HG03064 (cell line): ENCODE measurements at regions not wholly inside any gene's neighbourhood (a gene's known extent, or its start where the extent isn't known, plus 50 kb on each side); places are given as distances from the start of the nearest gene placed in this dataset.

Experiments used
- ATAC-seq: cut with Tn5 transposase; IDR thresholded peaks from one replicate; pipeline ENCODE4 v1.9.1; 2021; ENCODE audit warnings: low read depth; ENCODE audit not compliant: unreplicated experiment

DNA sequence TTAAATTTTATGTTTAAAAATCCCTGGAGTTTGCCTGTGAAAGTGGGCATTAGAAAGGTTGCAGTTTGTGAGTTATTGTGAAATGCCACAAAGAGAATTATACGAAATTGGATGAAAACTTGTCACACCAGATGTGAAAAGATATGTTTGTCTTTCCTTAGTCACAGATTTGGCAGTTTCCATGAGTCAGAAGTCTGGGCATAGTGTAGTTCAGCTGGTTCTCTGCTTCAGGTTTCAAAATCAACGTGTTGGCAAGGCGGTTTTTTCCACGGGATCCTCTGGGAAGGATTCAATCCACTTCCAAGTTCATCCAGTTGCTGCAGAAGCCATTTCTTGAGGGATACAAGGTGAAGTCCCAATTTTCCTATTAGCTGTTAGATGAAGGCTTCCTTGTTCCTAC lies 658.0 kb upstream of the CDH2 start:
- no peak for ATAC-seq

DNA sequence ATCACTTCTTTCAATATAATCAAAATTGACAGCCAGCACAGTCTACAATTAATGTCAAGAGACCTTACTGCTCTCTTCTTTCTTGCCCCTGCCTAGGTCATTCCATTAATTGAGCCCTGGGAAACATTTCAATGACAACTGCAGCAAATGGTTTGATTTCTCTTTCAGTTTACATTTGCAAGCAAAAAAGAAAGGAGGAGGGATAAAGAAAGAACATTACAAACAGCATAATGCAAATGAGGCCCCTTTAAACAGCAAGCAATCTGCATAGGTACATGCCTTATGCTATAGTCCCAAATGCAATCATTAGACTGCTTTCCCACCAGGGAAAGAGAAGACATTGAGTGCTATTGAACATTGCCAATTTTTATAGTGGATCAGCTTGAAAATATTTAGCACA lies 655.0 kb upstream of the CDH2 start:
- ATAC-seq, result no peak

- no peak for ATAC-seq
These were observed 654.5 kb upstream of the CDH2 start for GRCh38 chr18:28831476-28831875.

- ATAC-seq, result no peak
These were observed 649.2 kb upstream of the CDH2 start for GRCh38 chr18:28826107-28826506.

GRCh38 chr18:28824183-28824574 lies 647.2 kb upstream of the CDH2 start:
- ATAC-seq, result no peak

- no peak for ATAC-seq
These were observed 646.7 kb upstream of the CDH2 start for GRCh38 chr18:28823506-28824182.

- ATAC-seq, result no peak
These were observed 643.4 kb upstream of the CDH2 start for GRCh38 chr18:28820353-28820752.

- no peak for ATAC-seq
These were observed 639.2 kb upstream of the CDH2 start for GRCh38 chr18:28816155-28816554.

DNA sequence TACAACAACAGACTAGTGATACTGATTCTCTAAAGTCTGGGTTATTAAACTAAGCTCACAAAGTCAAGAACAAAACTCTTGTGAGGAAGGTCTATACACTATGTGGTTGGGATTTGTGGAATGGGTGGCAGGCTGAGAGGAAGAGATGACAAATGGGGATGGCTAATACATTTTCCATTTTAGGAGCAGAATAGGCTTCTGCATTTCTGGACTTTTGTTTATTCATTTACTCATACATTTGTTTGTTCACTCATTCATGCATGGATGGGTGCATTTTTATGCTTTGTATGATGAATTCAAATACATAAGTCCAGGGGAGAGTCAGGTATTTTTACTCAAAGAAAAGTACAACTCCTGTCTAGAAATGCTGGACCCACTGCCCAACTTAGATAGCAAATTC lies 637.4 kb upstream of the CDH2 start:
- no peak for ATAC-seq

DNA sequence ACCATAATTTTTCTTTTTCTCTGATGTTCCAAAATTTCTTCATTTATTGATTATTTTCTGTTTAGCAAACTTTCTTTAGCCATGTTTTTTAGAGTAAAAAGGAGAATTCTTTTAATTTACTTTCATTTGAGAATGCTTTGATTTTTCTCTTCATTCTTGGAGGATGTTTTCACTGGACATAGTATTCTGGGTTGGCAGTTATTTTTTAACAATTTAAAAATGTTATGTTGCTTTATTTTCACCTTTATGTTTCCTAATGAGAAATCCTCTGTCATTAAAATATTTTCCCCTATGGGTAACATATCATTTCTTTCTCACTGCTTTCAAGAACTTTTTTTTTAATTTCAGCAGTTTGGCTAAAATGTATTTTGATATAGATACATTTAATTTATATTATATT lies 631.4 kb upstream of the CDH2 start:
- no peak for ATAC-seq

GRCh38 chr18:28805491-28805890 lies 628.6 kb upstream of the CDH2 start:
- no peak for ATAC-seq

DNA sequence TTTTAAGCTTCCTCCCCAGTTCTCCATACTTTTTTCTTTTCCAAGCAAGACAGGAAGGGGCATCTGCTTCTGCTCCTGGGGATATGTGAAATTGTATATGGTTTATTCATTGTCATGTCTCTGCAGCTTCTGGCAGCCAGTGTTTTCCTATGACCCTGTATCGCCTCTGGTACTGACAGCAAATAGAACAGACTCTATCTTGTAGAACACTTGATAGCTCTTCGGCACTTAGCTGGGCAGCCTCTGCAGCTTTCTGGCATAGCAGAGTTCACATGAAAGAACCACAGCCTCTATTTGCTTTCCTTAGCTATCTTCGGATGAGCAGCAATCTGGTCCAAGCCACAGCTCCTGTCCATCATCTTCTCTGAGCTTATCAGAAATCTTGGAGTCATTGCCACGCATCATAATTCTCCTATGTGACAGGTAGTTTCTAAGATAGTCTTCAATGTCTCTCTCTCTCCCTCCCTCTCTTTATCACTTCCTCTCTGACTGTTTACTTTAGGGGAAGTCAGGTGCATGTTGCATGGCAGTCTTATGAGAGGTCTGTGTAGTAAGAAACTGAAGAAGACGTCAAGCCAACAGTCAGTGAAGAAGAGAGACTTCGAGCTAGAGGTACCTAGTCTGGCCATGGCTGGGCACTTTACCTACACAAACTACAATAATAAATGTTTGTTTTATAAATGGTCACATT lies 627.7 kb upstream of the CDH2 start:
- ATAC-seq, result no peak

DNA sequence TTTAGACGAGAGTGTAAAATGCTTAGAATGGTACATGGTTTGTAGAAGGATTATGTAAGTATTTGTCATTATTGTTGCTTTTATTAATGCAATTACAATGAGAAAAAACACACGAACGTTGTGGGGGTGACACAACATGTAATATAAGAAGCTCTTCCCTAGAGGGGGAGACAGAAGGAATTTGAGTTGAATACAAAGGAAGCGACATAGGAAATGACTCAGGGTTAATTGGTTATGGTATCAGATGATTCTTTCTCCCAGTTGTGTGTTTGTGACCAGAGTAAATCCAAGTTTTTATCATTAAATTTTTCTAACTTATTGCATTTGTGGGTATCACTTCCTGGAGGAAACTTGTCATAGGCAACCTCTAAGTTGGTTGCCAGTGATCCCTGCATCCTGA lies 625.6 kb upstream of the CDH2 start:
- no peak for ATAC-seq

GRCh38 chr18:28801876-28802275 lies 624.9 kb upstream of the CDH2 start:
- no peak for ATAC-seq

- no peak for ATAC-seq
These were observed 617.7 kb upstream of the CDH2 start for GRCh38 chr18:28794459-28795245.

DNA sequence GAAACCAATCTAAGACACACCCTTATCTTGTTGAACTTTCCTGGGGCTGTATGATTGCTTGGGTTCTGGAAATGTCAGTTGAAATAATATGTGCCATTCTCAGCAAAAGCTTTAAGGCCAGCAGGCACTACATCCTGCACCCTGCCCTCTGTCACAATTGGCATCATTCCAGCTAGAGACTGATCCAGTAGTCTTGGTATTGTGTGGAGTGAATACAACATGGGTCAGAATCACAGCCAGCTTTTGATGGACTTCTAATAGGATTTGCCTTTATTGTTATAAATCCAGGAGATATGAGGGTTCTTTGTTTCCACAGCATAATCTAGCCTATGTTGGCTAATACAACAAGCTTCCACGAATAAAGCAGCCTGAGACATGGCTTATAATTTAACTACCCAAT lies 617.0 kb upstream of the CDH2 start:
- ATAC-seq, result no peak

GRCh38 chr18:28792404-28793086 lies 615.6 kb upstream of the CDH2 start:
- no peak for ATAC-seq

DNA sequence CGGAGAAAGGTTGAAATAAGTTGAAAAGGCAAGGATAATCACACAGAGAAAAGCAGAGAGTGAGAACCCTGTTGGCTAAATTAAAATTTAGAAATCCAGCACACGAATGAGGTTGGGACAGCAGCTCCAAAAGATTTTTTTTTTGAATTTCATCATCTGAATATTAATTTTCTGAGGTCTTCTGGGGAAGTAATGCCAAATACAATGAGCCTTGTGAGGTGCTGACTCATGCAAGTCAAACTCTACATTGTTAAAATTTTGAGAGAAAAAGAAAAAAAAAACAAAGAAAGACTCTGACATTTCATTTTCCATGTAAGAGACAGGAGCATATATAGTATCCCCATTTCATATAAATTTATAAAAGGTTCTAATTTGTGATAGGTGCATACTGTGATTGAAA lies 614.2 kb upstream of the CDH2 start:
- no peak for ATAC-seq

DNA sequence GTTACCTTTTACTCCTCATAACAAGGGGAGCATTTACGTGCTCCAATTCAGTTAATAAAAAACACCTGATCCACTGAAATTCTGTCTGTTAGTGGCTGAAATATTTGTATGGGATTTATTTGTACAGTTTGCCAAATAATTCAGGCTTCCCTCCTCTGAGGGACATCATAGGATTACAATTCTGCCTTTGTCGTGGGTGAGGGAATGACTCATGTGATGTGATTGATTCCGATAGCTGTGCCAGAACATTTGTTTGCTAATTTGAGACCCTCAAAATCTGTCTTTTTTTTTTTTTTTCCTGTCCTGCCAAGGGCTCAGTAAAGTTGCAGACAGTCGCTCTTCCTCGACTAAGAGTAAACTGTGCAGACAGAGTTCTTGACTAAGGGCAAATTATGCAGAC lies 612.6 kb upstream of the CDH2 start:
- no peak for ATAC-seq

DNA sequence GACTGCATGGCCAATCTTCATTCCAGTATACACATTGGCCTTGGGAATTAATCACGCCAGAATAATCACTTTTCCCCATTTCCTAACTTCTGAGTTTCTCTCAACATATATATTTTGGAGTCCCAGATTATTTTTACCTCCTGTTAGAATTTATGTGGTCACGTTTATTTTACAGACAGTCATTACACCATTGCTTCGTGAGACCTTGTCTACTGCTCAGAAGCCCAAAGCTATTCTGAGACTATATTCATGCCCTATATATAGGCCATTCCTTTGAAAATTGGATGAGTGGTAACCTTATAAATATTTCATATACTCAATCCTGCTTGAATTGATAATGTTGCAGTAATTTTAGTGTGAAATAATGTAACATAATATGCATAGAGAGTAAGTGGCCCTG lies 610.0 kb upstream of the CDH2 start:
- no peak for ATAC-seq
